ENCODE measurements at regions not wholly inside any gene's neighbourhood (a gene's known extent, or its start where the extent isn't known, plus 50 kb on each side); places are given as distances from the start of the nearest gene placed in this dataset.

- no peak overlapping the region for H3K27ac ChIP-seq
- no peak for TF ChIP-seq CTCF (IDR thresholded peaks at IDR 0.05; ENCODE audit: low read depth, low read length)
- H3K4me1 ChIP-seq (ENCODE audit: low read depth), result no peaks in the 10 kb centered on the region
- no peak overlapping the region for H3K4me3 ChIP-seq
- H3K9me3 ChIP-seq (ENCODE audit: low read depth), result no peaks in the 10 kb centered on the region
- H3K27me3 ChIP-seq, result no peaks in the 10 kb centered on the region
- H3K36me3 ChIP-seq, result no peaks in the 10 kb centered on the region
- no peak for DNase-seq (ENCODE audit: low read depth in 1 of 2, low spot score in 1 of 2)
These were observed 274.7 kb upstream of the SNX7 start for GRCh38 chr1:98386675-98387440.

GRCh38 chr1:98385652-98386051 is 275.9 kb upstream of the SNX7 start:
- TF ChIP-seq CTCF (IDR thresholded peaks at IDR 0.05; ENCODE audit: low read depth, low read length), result no peak
- Histone ChIP-seq H3K27ac (no peak overlapping the region), H3K9me3 (ENCODE audit: low read depth) (no peaks in the 10 kb centered on the region), H3K36me3 (no peaks in the 10 kb centered on the region), H3K4me1 (ENCODE audit: low read depth) (no peaks in the 10 kb centered on the region), H3K27me3 (no peaks in the 10 kb centered on the region), H3K4me3 (no peak overlapping the region)
- DNase-seq (ENCODE audit: low read depth in 1 of 2, low spot score in 1 of 2), result no peak

- H3K27ac ChIP-seq, result no peak overlapping the region
- H3K9me3 ChIP-seq (ENCODE audit: low read depth), result no peaks in the 10 kb centered on the region
- H3K4me3 ChIP-seq, result no peak overlapping the region
- TF ChIP-seq CTCF (IDR thresholded peaks at IDR 0.05; ENCODE audit: low read depth, low read length), result no peak
- H3K36me3 ChIP-seq, result no peaks in the 10 kb centered on the region
- no peak for DNase-seq (ENCODE audit: low read depth in 1 of 2, low spot score in 1 of 2)
- H3K4me1 ChIP-seq (ENCODE audit: low read depth), result no peaks in the 10 kb centered on the region
- no peaks in the 10 kb centered on the region for H3K27me3 ChIP-seq
These were observed 276.9 kb upstream of the SNX7 start for GRCh38 chr1:98384461-98385141.

GRCh38 chr1:98382986-98383740 is 278.4 kb upstream of the SNX7 start:
- Histone ChIP-seq H3K4me3 (no peak overlapping the region), H3K4me1 (ENCODE audit: low read depth) (no peaks in the 10 kb centered on the region), H3K27me3 (no peaks in the 10 kb centered on the region), H3K36me3 (no peaks in the 10 kb centered on the region), H3K9me3 (ENCODE audit: low read depth) (no peaks in the 10 kb centered on the region), H3K27ac (no peak overlapping the region)
- DNase-seq (ENCODE audit: low read depth in 1 of 2, low spot score in 1 of 2), result no peak
- TF ChIP-seq CTCF (IDR thresholded peaks at IDR 0.05; ENCODE audit: low read depth, low read length), result no peak

- no peak for DNase-seq (ENCODE audit: low read depth in 1 of 2, low spot score in 1 of 2)
- H3K4me3 ChIP-seq, result no peak overlapping the region
- H3K9me3 ChIP-seq (ENCODE audit: low read depth), result no peaks in the 10 kb centered on the region
- no peaks in the 10 kb centered on the region for H3K4me1 ChIP-seq (ENCODE audit: low read depth)
- H3K27ac ChIP-seq, result no peak overlapping the region
- H3K36me3 ChIP-seq, result no peaks in the 10 kb centered on the region
- H3K27me3 ChIP-seq, result no peaks in the 10 kb centered on the region
- TF ChIP-seq CTCF (IDR thresholded peaks at IDR 0.05; ENCODE audit: low read depth, low read length), result no peak
These were observed 278.9 kb upstream of the SNX7 start for GRCh38 chr1:98382586-98382985.

Data from cardiac muscle cell (in vitro differentiated cells and primary cell).